HEK293 (cell line): ENCODE measurements at regions not wholly inside any gene's neighbourhood (a gene's known extent, or its start where the extent isn't known, plus 50 kb on each side); places are given as distances from the start of the nearest gene placed in this dataset.

ENCODE experiments used
- CTCF ChIA-PET: fragments of 350-600 bp; formaldehyde crosslinking; extraction: SDS; loops from one replicate; lab custom pipeline; 2021; ENCODE audit warnings: antibody characterized with exemption; lab: Yijun Ruan, JAX
- POLR2A ChIA-PET: fragments of 300-600 bp; formaldehyde crosslinking; extraction: SDS; loops from one replicate; lab custom pipeline; 2020; ENCODE audit warnings: antibody characterized with exemption, inconsistent platforms; lab: Yijun Ruan, JAX
- H3K27ac ChIP-seq: fragments of 200-500 bp; sonication (Bioruptor generic); 2 replicates; pipeline ENCODE4 v1.5.1; 2014; ENCODE audit warnings: low read depth, low read length, control low read depth, inconsistent platforms; ENCODE audit errors: extremely low read depth
- H3K36me3 ChIP-seq, 2 experiments: fragments of 200-500 bp in 1 of 2; sonication (Bioruptor generic) in 1 of 2; 1 replicate in 1 of 2; 2 replicates in 1 of 2; pipeline ENCODE4 v1.5.1; 2014 to 2017; ENCODE audit warnings: inconsistent platforms in 2 of 2, low read length in 2 of 2; ENCODE audit not compliant: control insufficient read depth in 2 of 2, insufficient read depth in 1 of 2
- H3K4me1 ChIP-seq: fragments of 200-500 bp; sonication (Bioruptor generic); 2 replicates; pipeline ENCODE4 v1.5.1; 2014; ENCODE audit warnings: mild to moderate bottlenecking, low read length, inconsistent platforms; ENCODE audit not compliant: control insufficient read depth, insufficient read depth
- H3K4me3 ChIP-seq: 2 replicates; pipeline ENCODE4 v1.5.1; 2011; ENCODE audit warnings: low read depth, mild to moderate bottlenecking, control low read depth, low read length, moderate library complexity
- H3K9me3 ChIP-seq: fragments of 200-500 bp; sonication (Bioruptor generic); 2 replicates; pipeline ENCODE4 v1.5.1; 2014; ENCODE audit warnings: low read depth, low read length, inconsistent platforms; ENCODE audit not compliant: control insufficient read depth, insufficient read depth
- BCL11A ChIP-seq: fragments of 450-650 bp; formaldehyde crosslinking; IDR thresholded peaks from 2 replicates; pipeline ENCODE4 v1.5.1; 2016; ENCODE audit warnings: low read depth, missing biosample characterization, missing genetic modification characterization
- GLIS2 ChIP-seq: fragments of 450-650 bp; formaldehyde crosslinking; IDR thresholded peaks from 2 replicates; pipeline ENCODE4 v1.5.1; 2016; ENCODE audit warnings: missing biosample characterization, missing genetic modification characterization
- HOXA7 ChIP-seq: sonication (generic); formaldehyde crosslinking; IDR thresholded peaks from 2 replicates; pipeline ENCODE4 v1.8.1; 2022; ENCODE audit warnings: missing genetic modification reagents, borderline replicate concordance
- KLF7 ChIP-seq: fragments of 450-650 bp; formaldehyde crosslinking; IDR thresholded peaks from 2 replicates; pipeline ENCODE4 v1.5.1; 2016; ENCODE audit warnings: missing biosample characterization, missing genetic modification characterization, borderline replicate concordance
- ZBTB49 ChIP-seq: fragments of 450-650 bp; formaldehyde crosslinking; IDR thresholded peaks from 2 replicates; pipeline ENCODE4 v1.5.1; 2016; ENCODE audit warnings: missing biosample characterization, missing genetic modification characterization, low read depth
- ZBTB7A ChIP-seq: fragments of 450-650 bp; formaldehyde crosslinking; IDR thresholded peaks from 2 replicates; pipeline ENCODE4 v1.5.1; 2016; ENCODE audit warnings: low read depth, missing biosample characterization, missing genetic modification characterization
- ZNF132 ChIP-seq: fragments of 450-650 bp; formaldehyde crosslinking; IDR thresholded peaks from 2 replicates; pipeline ENCODE4 v1.5.1; 2017; ENCODE audit warnings: missing biosample characterization, missing genetic modification characterization, borderline replicate concordance
- ZNF146 ChIP-seq: fragments of 450-650 bp; formaldehyde crosslinking; IDR thresholded peaks from 2 replicates; pipeline ENCODE4 v1.5.1; 2016; ENCODE audit warnings: missing biosample characterization, missing genetic modification characterization
- ZNF16 ChIP-seq: fragments of 450-650 bp; formaldehyde crosslinking; IDR thresholded peaks from 2 replicates; pipeline ENCODE4 v1.5.1; 2016; ENCODE audit warnings: low read depth, missing biosample characterization, missing genetic modification characterization
- ZNF248 ChIP-seq: fragments of 450-650 bp; formaldehyde crosslinking; IDR thresholded peaks from 2 replicates; pipeline ENCODE4 v1.5.1; 2017; ENCODE audit warnings: missing biosample characterization, missing genetic modification characterization
- ZNF26 ChIP-seq: fragments of 450-650 bp; formaldehyde crosslinking; IDR thresholded peaks from 2 replicates; pipeline ENCODE4 v1.5.1; 2016; ENCODE audit warnings: missing biosample characterization, missing genetic modification characterization
- ZNF266 ChIP-seq: fragments of 450-650 bp; formaldehyde crosslinking; IDR thresholded peaks from 2 replicates; pipeline ENCODE4 v1.5.1; 2016; ENCODE audit warnings: missing biosample characterization, missing genetic modification characterization, low read depth
- ZNF423 ChIP-seq: fragments of 450-650 bp; formaldehyde crosslinking; IDR thresholded peaks from 2 replicates; pipeline ENCODE4 v1.5.1; 2016; ENCODE audit warnings: missing biosample characterization, missing genetic modification characterization
- ZNF449 ChIP-seq: fragments of 450-650 bp; formaldehyde crosslinking; IDR thresholded peaks from 2 replicates; pipeline ENCODE4 v1.5.1; 2017; ENCODE audit warnings: missing biosample characterization, mild to moderate bottlenecking, missing genetic modification characterization, moderate library complexity
- ZNF621 ChIP-seq: fragments of 450-650 bp; formaldehyde crosslinking; IDR thresholded peaks from 2 replicates; pipeline ENCODE4 v1.5.1; 2017; ENCODE audit warnings: missing biosample characterization, missing genetic modification characterization
- ZNF658 ChIP-seq: fragments of 450-650 bp; formaldehyde crosslinking; IDR thresholded peaks from 2 replicates; pipeline ENCODE4; 2016; ENCODE audit warnings: missing biosample characterization, missing genetic modification characterization

GRCh38 chr20:59547596-59547995, 56.7 kb upstream of the PHACTR3 start:
- CTCF ChIA-PET, result interaction anchor here (1.3 to 2.6 kb wide), 2 partner anchors 13 to 21 kb away, joined by 5 to 12 read pairs; no protein-coding TSS in a partner anchor
- Histone ChIP-seq H3K4me3 (no peak overlapping the region), H3K9me3 (no peaks in the 10 kb centered on the region), H3K4me1 (no peaks in the 10 kb centered on the region), H3K36me3 (no peaks in the 10 kb centered on the region), H3K27ac (no peak overlapping the region)
- POLR2A ChIA-PET, result no interaction called here
- TF ChIP-seq HOXA7 (CRISPR knock-in tag) (no peak), ZNF621 (tag by site-specific recombination) (no peak), ZBTB7A (tag by site-specific recombination) (no peak), ZNF132 (tag by site-specific recombination) (no peak), ZNF16 (tag by site-specific recombination) (no peak), GLIS2 (no peak), ZNF423 (tag by site-specific recombination) (no peak), ZNF658 (tag by site-specific recombination) (no peak), ZNF26 (tag by site-specific recombination) (no peak), KLF7 (no peak), BCL11A (tag by site-specific recombination) (no peak), ZNF449 (tag by site-specific recombination) (no peak), ZNF146 (tag by site-specific recombination) (no peak), ZNF248 (no peak), ZNF266 (tag by site-specific recombination) (no peak), ZBTB49 (tag by site-specific recombination) (no peak)
